ENCODE measurements at regions not wholly inside any gene's neighbourhood (a gene's known extent, or its start where the extent isn't known, plus 50 kb on each side); places are given as distances from the start of the nearest gene placed in this dataset.

GRCh38 chr10:44203535-44203934 is 181.4 kb downstream of the CXCL12 start:
- Histone ChIP-seq H3K4me2 (ENCODE audit: low read length) (no peak overlapping the region), H3K79me2 (ENCODE audit: low read length) (no peaks in the 10 kb centered on the region), H3K27ac (ENCODE audit: low read length) (no peak overlapping the region), H4K20me1 (ENCODE audit: insufficient read depth, low read length) (no peaks in the 10 kb centered on the region), H3K9me3 (ENCODE audit: insufficient read depth, low read length) (no peaks in the 10 kb centered on the region), H3K27me3 (ENCODE audit: low read depth, low read length) (no peaks in the 10 kb centered on the region), H3K36me3 (replicated peaks; ENCODE audit: low read depth, low read length) (no peaks in the 10 kb centered on the region), H3K4me3 (ENCODE audit: low read length) (no peak overlapping the region), H3K9ac (ENCODE audit: low read length) (no peak overlapping the region), H2AFZ (ENCODE audit: low read depth, low read length) (no peak overlapping the region), H3K4me1 (ENCODE audit: low read length) (no peaks in the 10 kb centered on the region)
- no peak for TF ChIP-seq CTCF (IDR thresholded peaks at IDR 0.05; ENCODE audit: low read depth, low read length)
- TF ChIP-seq EZH2phosphoT487 (IDR thresholded peaks at IDR 0.05; ENCODE audit: low read depth) = no peak

GRCh38 chr10:44202952-44203351 is 181.9 kb downstream of the CXCL12 start:
- Histone ChIP-seq H3K27ac (ENCODE audit: low read length) (no peak overlapping the region), H4K20me1 (ENCODE audit: insufficient read depth, low read length) (no peaks in the 10 kb centered on the region), H3K4me1 (ENCODE audit: low read length) (no peaks in the 10 kb centered on the region), H3K9me3 (ENCODE audit: insufficient read depth, low read length) (no peaks in the 10 kb centered on the region), H3K27me3 (ENCODE audit: low read depth, low read length) (no peaks in the 10 kb centered on the region), H3K4me3 (ENCODE audit: low read length) (no peak overlapping the region), H3K4me2 (ENCODE audit: low read length) (no peak overlapping the region), H3K36me3 (replicated peaks; ENCODE audit: low read depth, low read length) (no peaks in the 10 kb centered on the region), H3K79me2 (ENCODE audit: low read length) (no peaks in the 10 kb centered on the region), H2AFZ (ENCODE audit: low read depth, low read length) (no peak overlapping the region), H3K9ac (ENCODE audit: low read length) (no peak overlapping the region)
- TF ChIP-seq EZH2phosphoT487 (IDR thresholded peaks at IDR 0.05; ENCODE audit: low read depth) (no peak), CTCF (IDR thresholded peaks at IDR 0.05; ENCODE audit: low read depth, low read length) (no peak)

- Histone ChIP-seq H3K9ac (ENCODE audit: low read length) (no peak overlapping the region), H3K9me3 (ENCODE audit: insufficient read depth, low read length) (no peaks in the 10 kb centered on the region), H3K4me2 (ENCODE audit: low read length) (no peak overlapping the region), H3K4me1 (ENCODE audit: low read length) (no peaks in the 10 kb centered on the region), H3K27me3 (ENCODE audit: low read depth, low read length) (no peaks in the 10 kb centered on the region), H4K20me1 (ENCODE audit: insufficient read depth, low read length) (no peaks in the 10 kb centered on the region), H3K4me3 (ENCODE audit: low read length) (no peak overlapping the region), H3K36me3 (replicated peaks; ENCODE audit: low read depth, low read length) (no peaks in the 10 kb centered on the region), H3K79me2 (ENCODE audit: low read length) (no peaks in the 10 kb centered on the region), H3K27ac (ENCODE audit: low read length) (no peak overlapping the region), H2AFZ (ENCODE audit: low read depth, low read length) (no peak overlapping the region)
- TF ChIP-seq EZH2phosphoT487 (IDR thresholded peaks at IDR 0.05; ENCODE audit: low read depth) (no peak), CTCF (IDR thresholded peaks at IDR 0.05; ENCODE audit: low read depth, low read length) (no peak)
These were observed 183.2 kb downstream of the CXCL12 start for GRCh38 chr10:44201656-44202055.

GRCh38 chr10:44201011-44201410 is 183.9 kb downstream of the CXCL12 start:
- H3K27me3 ChIP-seq (ENCODE audit: low read depth, low read length) = no peaks in the 10 kb centered on the region
- no peak for TF ChIP-seq CTCF (IDR thresholded peaks at IDR 0.05; ENCODE audit: low read depth, low read length)
- no peak for TF ChIP-seq EZH2phosphoT487 (IDR thresholded peaks at IDR 0.05; ENCODE audit: low read depth)
- no peaks in the 10 kb centered on the region for H3K79me2 ChIP-seq (ENCODE audit: low read length)

More at GRCh38 chr10:44201011-44201410, 183.9 kb downstream of the CXCL12 start:
- no peaks in the 10 kb centered on the region for H3K4me1 ChIP-seq (ENCODE audit: low read length)
- no peak overlapping the region for H3K9ac ChIP-seq (ENCODE audit: low read length)
- H3K27ac ChIP-seq (ENCODE audit: low read length) = no peak overlapping the region
- H3K4me2 ChIP-seq (ENCODE audit: low read length) = no peak overlapping the region
- H2AFZ ChIP-seq (ENCODE audit: low read depth, low read length) = no peak overlapping the region
- no peaks in the 10 kb centered on the region for H4K20me1 ChIP-seq (ENCODE audit: insufficient read depth, low read length)
- no peaks in the 10 kb centered on the region for H3K36me3 ChIP-seq (replicated peaks; ENCODE audit: low read depth, low read length)
- H3K4me3 ChIP-seq (ENCODE audit: low read length) = no peak overlapping the region
- H3K9me3 ChIP-seq (ENCODE audit: insufficient read depth, low read length) = no peaks in the 10 kb centered on the region
